ENCODE measurements at regions not wholly inside any gene's neighbourhood (a gene's known extent, or its start where the extent isn't known, plus 50 kb on each side); places are given as distances from the start of the nearest gene placed in this dataset.

- CTCF ChIA-PET, result no interaction called here
- no peak overlapping the region for H3K4me2 ChIP-seq (ENCODE audit: insufficient read depth, low read length)
- BruUV-seq (replicated peaks), result no TSS peak
Measured at GRCh38 chr5:126274763-126275125, 148.5 kb upstream of the GRAMD2B start.

DNA sequence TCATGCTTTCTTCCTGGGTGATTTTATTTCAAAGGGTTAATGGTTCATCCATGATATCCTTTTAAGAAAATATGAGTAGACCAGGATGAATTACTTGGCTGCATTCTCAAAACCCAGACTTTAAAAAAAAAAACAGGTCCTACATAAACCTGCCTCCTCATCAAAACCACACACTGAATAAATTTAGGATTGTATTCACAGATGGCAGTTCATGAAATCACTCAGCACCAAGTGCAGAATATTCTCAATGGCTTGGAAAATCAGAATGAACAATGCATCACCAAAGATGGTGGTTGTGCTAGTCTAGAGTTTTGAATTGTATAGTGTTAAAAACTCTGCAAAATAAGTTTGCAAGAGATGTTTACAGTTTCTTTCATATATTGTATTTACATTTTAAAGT, 145.4 kb upstream of the GRAMD2B start:
- Histone ChIP-seq H3K4me2 (ENCODE audit: insufficient read depth, low read length) (no peak overlapping the region), H3K79me2 (ENCODE audit: control insufficient read depth, insufficient read depth, low read length) (no peaks in the 10 kb centered on the region), H4K20me1 (replicated peaks; ENCODE audit: control insufficient read depth, extremely low read depth, insufficient read depth, low read length) (no peaks in the 10 kb centered on the region), H3K27ac (ENCODE audit: insufficient read depth, low read depth, low read length) (no peak overlapping the region), H3K4me3 (replicated peaks in 1 of 3; ENCODE audit: insufficient read depth in 1 of 3, low read depth in 1 of 3, low read length in 3 of 3) (no peak overlapping the region), H3K9me3 (replicated peaks; ENCODE audit: control insufficient read depth, insufficient read depth, low read length) (no peaks in the 10 kb centered on the region), H2AFZ (ENCODE audit: low read depth, low read length) (no peak overlapping the region), H3K9ac (replicated peaks; ENCODE audit: extremely low read depth, insufficient read depth, low read length) (no peak overlapping the region), H3K9me1 (replicated peaks; ENCODE audit: control insufficient read depth, extremely low read depth, insufficient read depth, low read length) (no peaks in the 10 kb centered on the region), H3K27me3 (ENCODE audit: control insufficient read depth in 2 of 2, insufficient read depth in 2 of 2, low read length in 2 of 2) (no peaks in the 10 kb centered on the region), H3K36me3 (ENCODE audit: control insufficient read depth in 2 of 2, extremely low read depth in 1 of 2, insufficient read depth in 2 of 2, low read length in 2 of 2) (no peaks in the 10 kb centered on the region), H3K4me1 (ENCODE audit: control insufficient read depth, extremely low read depth, insufficient read depth, low read length) (no peaks in the 10 kb centered on the region)
- intact Hi-C loops (cut with micrococcal nuclease) (no loop called here), dilution Hi-C loops (cut with MboI; ENCODE audit: extremely low pct_ligation_motif_present, low sequenced_read_pairs) (no loop called here)
- ChIA-PET POLR2A (no interaction called here), CTCF (no interaction called here)
- no peak for TF ChIP-seq POLR2A (IDR thresholded peaks at IDR 0.05; ENCODE audit: low read depth, low read length)
- no peak for TF ChIP-seq MYC (IDR thresholded peaks at IDR 0.05; ENCODE audit: low read depth, low read length)
- TF ChIP-seq, protein P1, sequence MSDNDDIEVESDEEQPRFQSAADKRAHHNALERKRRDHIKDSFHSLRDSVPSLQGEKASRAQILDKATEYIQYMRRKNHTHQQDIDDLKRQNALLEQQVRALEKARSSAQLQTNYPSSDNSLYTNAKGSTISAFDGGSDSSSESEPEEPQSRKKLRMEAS (IDR thresholded peaks at IDR 0.05; ENCODE audit: insufficient read depth, insufficient read length), result no peak
- TF ChIP-seq POLR2AphosphoS5 (IDR thresholded peaks at IDR 0.05; ENCODE audit: insufficient read depth, low read depth, low read length), result no peak
- no peak for TF ChIP-seq CTCF (IDR thresholded peaks at IDR 0.05; ENCODE audit: extremely low read depth in 1 of 2, insufficient read depth in 1 of 2, low read depth in 1 of 2, low read length in 2 of 2)
- no peak for TF ChIP-seq EZH2 (IDR thresholded peaks at IDR 0.05; ENCODE audit: borderline replicate concordance, low read depth, low read length, severe bottlenecking)
- TF ChIP-seq FOS (IDR thresholded peaks at IDR 0.05; ENCODE audit: borderline replicate concordance, insufficient read depth, low read length), result no peak
- no peak for TF ChIP-seq JUN (IDR thresholded peaks at IDR 0.05; ENCODE audit: borderline replicate concordance, insufficient read depth, insufficient read length, low read depth)
- TF ChIP-seq GATA2 (IDR thresholded peaks at IDR 0.05; ENCODE audit: insufficient read depth, insufficient read length, low read depth, low read length), result no peak
- DNase-seq (ENCODE audit: low read depth, low spot score) (no peak), FAIRE-seq (no peak)
- no TSS peak for BruUV-seq (replicated peaks)

More at GRCh38 chr5:126274763-126275125, 148.5 kb upstream of the GRAMD2B start:
- POLR2A ChIA-PET, result no interaction called here
- no peak overlapping the region for H3K27ac ChIP-seq (ENCODE audit: insufficient read depth, low read depth, low read length)
- DNase-seq (ENCODE audit: low read depth, low spot score) (no peak), FAIRE-seq (no peak)
- H3K9me1 ChIP-seq (replicated peaks; ENCODE audit: control insufficient read depth, extremely low read depth, insufficient read depth, low read length), result no peaks in the 10 kb centered on the region
- H3K9ac ChIP-seq (replicated peaks; ENCODE audit: extremely low read depth, insufficient read depth, low read length), result no peak overlapping the region
- dilution Hi-C loops (cut with MboI; ENCODE audit: extremely low pct_ligation_motif_present, low sequenced_read_pairs), result no loop called here
- intact Hi-C loops (cut with micrococcal nuclease), result no loop called here
- H3K27me3 ChIP-seq (ENCODE audit: control insufficient read depth in 2 of 2, insufficient read depth in 2 of 2, low read length in 2 of 2), result no peaks in the 10 kb centered on the region
- no peak overlapping the region for H2AFZ ChIP-seq (ENCODE audit: low read depth, low read length)
- H3K4me1 ChIP-seq (ENCODE audit: control insufficient read depth, extremely low read depth, insufficient read depth, low read length), result no peaks in the 10 kb centered on the region
- no peaks in the 10 kb centered on the region for H3K36me3 ChIP-seq (ENCODE audit: control insufficient read depth in 2 of 2, extremely low read depth in 1 of 2, insufficient read depth in 2 of 2, low read length in 2 of 2)
- no peaks in the 10 kb centered on the region for H3K9me3 ChIP-seq (replicated peaks; ENCODE audit: control insufficient read depth, insufficient read depth, low read length)
- TF ChIP-seq FOS (IDR thresholded peaks at IDR 0.05; ENCODE audit: borderline replicate concordance, insufficient read depth, low read length) (no peak), POLR2A (IDR thresholded peaks at IDR 0.05; ENCODE audit: low read depth, low read length) (no peak), MYC (IDR thresholded peaks at IDR 0.05; ENCODE audit: low read depth, low read length) (no peak), GATA2 (IDR thresholded peaks at IDR 0.05; ENCODE audit: insufficient read depth, insufficient read length, low read depth, low read length) (no peak)
- no peak overlapping the region for H3K4me3 ChIP-seq (replicated peaks in 1 of 3; ENCODE audit: insufficient read depth in 1 of 3, low read depth in 1 of 3, low read length in 3 of 3)
- no peaks in the 10 kb centered on the region for H3K79me2 ChIP-seq (ENCODE audit: control insufficient read depth, insufficient read depth, low read length)
- H4K20me1 ChIP-seq (replicated peaks; ENCODE audit: control insufficient read depth, extremely low read depth, insufficient read depth, low read length), result no peaks in the 10 kb centered on the region

Data from endothelial cell of umbilical vein (primary cell).